Stomach (tissue), 4 donors: ENCODE measurements at regions not wholly inside any gene's neighbourhood (a gene's known extent, or its start where the extent isn't known, plus 50 kb on each side); places are given as distances from the start of the nearest gene placed in this dataset.

Source experiments
- POLR2A ChIP-seq, 4 donors: fragments of 450-650 bp; IDR thresholded peaks; one replicate each; pipeline ENCODE4 v1.6.1; 2016; ENCODE audit warnings: antibody characterized with exemption in 4 of 4, control low read depth in 2 of 4, mild to moderate bottlenecking in 1 of 4, moderate library complexity in 1 of 4
- POLR2AphosphoS5 ChIP-seq, 3 donors: sonication (generic); formaldehyde crosslinking; IDR thresholded peaks; one replicate each; pipeline ENCODE4 v1.6.1; 2016; ENCODE audit warnings: antibody characterized with exemption in 3 of 3
- TF ChIP-seq, protein P1 (sequence below), 7 experiments: fragments of 450-650 bp in 4 of 7; fragments of 200-600 bp in 3 of 7; sonication (generic) in 3 of 7; IDR thresholded peaks; one replicate each; pipeline ENCODE4 v1.5.1; 2016 to 2019; ENCODE audit warnings: antibody characterized with exemption in 7 of 7, control low read depth in 2 of 7, mild to moderate bottlenecking in 1 of 7

DNA sequence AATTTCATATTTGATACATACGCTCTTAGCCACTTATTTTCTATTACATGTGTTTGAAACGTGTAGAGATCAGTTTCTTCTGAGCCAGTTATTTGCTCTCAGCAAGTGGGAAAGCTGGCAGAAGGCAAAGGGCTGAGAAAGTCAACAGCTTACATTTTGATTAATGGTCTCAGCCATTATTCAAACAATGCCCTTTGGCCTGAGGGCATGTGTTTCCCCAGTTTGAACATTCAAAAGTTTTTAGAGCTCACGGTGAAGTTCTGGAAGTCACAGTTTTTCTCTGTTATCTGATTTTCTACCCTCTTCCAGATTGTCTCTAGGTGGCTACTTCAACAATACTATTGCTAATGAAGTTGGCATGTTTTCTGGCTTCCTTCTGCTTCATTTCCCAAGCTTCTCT is 591.8 kb upstream of the CPEB2 start:
- TF ChIP-seq, protein P1, sequence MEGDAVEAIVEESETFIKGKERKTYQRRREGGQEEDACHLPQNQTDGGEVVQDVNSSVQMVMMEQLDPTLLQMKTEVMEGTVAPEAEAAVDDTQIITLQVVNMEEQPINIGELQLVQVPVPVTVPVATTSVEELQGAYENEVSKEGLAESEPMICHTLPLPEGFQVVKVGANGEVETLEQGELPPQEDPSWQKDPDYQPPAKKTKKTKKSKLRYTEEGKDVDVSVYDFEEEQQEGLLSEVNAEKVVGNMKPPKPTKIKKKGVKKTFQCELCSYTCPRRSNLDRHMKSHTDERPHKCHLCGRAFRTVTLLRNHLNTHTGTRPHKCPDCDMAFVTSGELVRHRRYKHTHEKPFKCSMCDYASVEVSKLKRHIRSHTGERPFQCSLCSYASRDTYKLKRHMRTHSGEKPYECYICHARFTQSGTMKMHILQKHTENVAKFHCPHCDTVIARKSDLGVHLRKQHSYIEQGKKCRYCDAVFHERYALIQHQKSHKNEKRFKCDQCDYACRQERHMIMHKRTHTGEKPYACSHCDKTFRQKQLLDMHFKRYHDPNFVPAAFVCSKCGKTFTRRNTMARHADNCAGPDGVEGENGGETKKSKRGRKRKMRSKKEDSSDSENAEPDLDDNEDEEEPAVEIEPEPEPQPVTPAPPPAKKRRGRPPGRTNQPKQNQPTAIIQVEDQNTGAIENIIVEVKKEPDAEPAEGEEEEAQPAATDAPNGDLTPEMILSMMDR (IDR thresholded peaks at IDR 0.05): no peak
- TF ChIP-seq POLR2A (IDR thresholded peaks at IDR 0.05) (no peak), POLR2AphosphoS5 (IDR thresholded peaks at IDR 0.05) (no peak)
